ENCODE measurements at regions not wholly inside any gene's neighbourhood (a gene's known extent, or its start where the extent isn't known, plus 50 kb on each side); places are given as distances from the start of the nearest gene placed in this dataset.

- Histone ChIP-seq H3K4me1 (ENCODE audit: control insufficient read depth in 3 of 3, insufficient read depth in 2 of 3, low read depth in 1 of 3, low read length in 2 of 3) (no peaks in the 10 kb centered on the region), H3K27ac (ENCODE audit: low read depth in 1 of 3, low read length in 2 of 3) (no peak overlapping the region), H3K27me3 (ENCODE audit: control insufficient read depth in 3 of 3, insufficient read depth in 3 of 3, low read length in 3 of 3) (no peaks in the 10 kb centered on the region), H3K36me3 (ENCODE audit: control insufficient read depth in 3 of 3, insufficient read depth in 2 of 3, low read depth in 1 of 3, low read length in 3 of 3) (no peaks in the 10 kb centered on the region), H3K9me3 (ENCODE audit: control insufficient read depth in 2 of 2, insufficient read depth in 1 of 2, low read depth in 1 of 2, low read length in 1 of 2) (peaks cover 0 to 4% of the 10 kb centered on the region in 2 donors), H3K4me3 (ENCODE audit: low read depth in 1 of 3, low read length in 3 of 3) (no peak overlapping the region)
- 79 to 86% (median 84%) methylated on average over 5 of the region's 5 CpGs for WGBS, 3 donors
- DNase-seq, result no peak
- FAIRE-seq, result no peak
Measured at GRCh38 chr14:43872222-43872621, 634.9 kb downstream of the FSCB start.

GRCh38 chr14:43858981-43859380 lies 648.1 kb downstream of the FSCB start:
- no peaks in the 10 kb centered on the region for H3K36me3 ChIP-seq (ENCODE audit: control insufficient read depth in 3 of 3, insufficient read depth in 2 of 3, low read depth in 1 of 3, low read length in 3 of 3)
- no peak for FAIRE-seq
- H3K4me3 ChIP-seq (ENCODE audit: low read depth in 1 of 3, low read length in 3 of 3), result no peak overlapping the region
- no peaks in the 10 kb centered on the region for H3K27me3 ChIP-seq (ENCODE audit: control insufficient read depth in 3 of 3, insufficient read depth in 3 of 3, low read length in 3 of 3)
- no peak overlapping the region for H3K27ac ChIP-seq (ENCODE audit: low read depth in 1 of 3, low read length in 2 of 3)
- H3K4me1 ChIP-seq (ENCODE audit: control insufficient read depth in 3 of 3, insufficient read depth in 2 of 3, low read depth in 1 of 3, low read length in 2 of 3), result no peaks in the 10 kb centered on the region
- DNase-seq, result no peak
- no peaks in the 10 kb centered on the region for H3K9me3 ChIP-seq (ENCODE audit: control insufficient read depth in 2 of 2, insufficient read depth in 1 of 2, low read depth in 1 of 2, low read length in 1 of 2)

DNA sequence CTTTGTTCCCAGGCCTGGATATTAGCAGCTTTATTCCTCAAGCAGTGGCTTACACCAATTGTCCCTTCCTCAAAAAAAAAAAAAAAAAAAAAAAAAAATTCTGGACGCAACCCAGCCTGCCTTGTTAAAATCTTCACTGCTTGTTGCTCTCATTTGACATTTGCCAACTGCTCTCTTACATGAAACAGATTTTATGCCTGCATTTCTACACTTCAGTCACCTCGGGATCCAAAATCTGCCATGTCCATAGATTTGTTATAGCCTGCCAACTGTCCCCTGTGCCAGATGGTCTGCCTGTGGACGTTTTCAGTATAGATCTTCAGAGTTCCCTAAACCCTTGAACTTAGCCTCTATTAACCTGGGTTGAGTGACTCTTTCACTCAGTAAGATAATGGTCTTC lies 651.5 kb downstream of the FSCB start:
- 57 to 64% (median 58%) methylated on average over 3 of the region's 3 CpGs for WGBS, 3 donors
- Histone ChIP-seq H3K27ac (ENCODE audit: low read depth in 1 of 3, low read length in 2 of 3) (no peak overlapping the region), H3K9me3 (ENCODE audit: control insufficient read depth in 2 of 2, insufficient read depth in 1 of 2, low read depth in 1 of 2, low read length in 1 of 2) (no peaks in the 10 kb centered on the region), H3K36me3 (ENCODE audit: control insufficient read depth in 3 of 3, insufficient read depth in 2 of 3, low read depth in 1 of 3, low read length in 3 of 3) (no peaks in the 10 kb centered on the region), H3K4me3 (ENCODE audit: low read depth in 1 of 3, low read length in 3 of 3) (no peak overlapping the region), H3K4me1 (ENCODE audit: control insufficient read depth in 3 of 3, insufficient read depth in 2 of 3, low read depth in 1 of 3, low read length in 2 of 3) (no peaks in the 10 kb centered on the region), H3K27me3 (ENCODE audit: control insufficient read depth in 3 of 3, insufficient read depth in 3 of 3, low read length in 3 of 3) (no peaks in the 10 kb centered on the region)
- DNase-seq (no peak), FAIRE-seq (no peak)

GRCh38 chr14:43853541-43853940 lies 653.5 kb downstream of the FSCB start:
- no peak overlapping the region for H3K4me3 ChIP-seq (ENCODE audit: low read depth in 1 of 3, low read length in 3 of 3)
- FAIRE-seq (no peak), DNase-seq (no peak)
- no peaks in the 10 kb centered on the region for H3K4me1 ChIP-seq (ENCODE audit: control insufficient read depth in 3 of 3, insufficient read depth in 2 of 3, low read depth in 1 of 3, low read length in 2 of 3)
- H3K27me3 ChIP-seq (ENCODE audit: control insufficient read depth in 3 of 3, insufficient read depth in 3 of 3, low read length in 3 of 3), result no peaks in the 10 kb centered on the region
- 63 to 75% (median 68%) methylated on average over 1 of the region's 1 CpG for WGBS, 3 donors
- H3K36me3 ChIP-seq (ENCODE audit: control insufficient read depth in 3 of 3, insufficient read depth in 2 of 3, low read depth in 1 of 3, low read length in 3 of 3), result no peaks in the 10 kb centered on the region
- no peaks in the 10 kb centered on the region for H3K9me3 ChIP-seq (ENCODE audit: control insufficient read depth in 2 of 2, insufficient read depth in 1 of 2, low read depth in 1 of 2, low read length in 1 of 2)
- H3K27ac ChIP-seq (ENCODE audit: low read depth in 1 of 3, low read length in 2 of 3), result no peak overlapping the region

- WGBS, 3 donors, result 79 to 87% (median 83%) methylated on average over 2 of the region's 2 CpGs
- no peaks in the 10 kb centered on the region for H3K4me1 ChIP-seq (ENCODE audit: control insufficient read depth in 3 of 3, insufficient read depth in 2 of 3, low read depth in 1 of 3, low read length in 2 of 3)
- no peak overlapping the region for H3K27ac ChIP-seq (ENCODE audit: low read depth in 1 of 3, low read length in 2 of 3)
- H3K4me3 ChIP-seq (ENCODE audit: low read depth in 1 of 3, low read length in 3 of 3), result no peak overlapping the region
- peaks cover 0 to 14% of the 10 kb centered on the region in 2 donors for H3K9me3 ChIP-seq (ENCODE audit: control insufficient read depth in 2 of 2, insufficient read depth in 1 of 2, low read depth in 1 of 2, low read length in 1 of 2)
- no peaks in the 10 kb centered on the region for H3K36me3 ChIP-seq (ENCODE audit: control insufficient read depth in 3 of 3, insufficient read depth in 2 of 3, low read depth in 1 of 3, low read length in 3 of 3)
- H3K27me3 ChIP-seq (ENCODE audit: control insufficient read depth in 3 of 3, insufficient read depth in 3 of 3, low read length in 3 of 3), result no peaks in the 10 kb centered on the region
- no peak for DNase-seq
- no peak for FAIRE-seq
Measured at GRCh38 chr14:43803076-43803689, 703.9 kb downstream of the FSCB start.

GRCh38 chr14:43795600-43796228 lies 711.4 kb downstream of the FSCB start:
- Histone ChIP-seq H3K27ac (ENCODE audit: low read depth in 1 of 3, low read length in 2 of 3) (no peak overlapping the region), H3K9me3 (ENCODE audit: control insufficient read depth in 2 of 2, insufficient read depth in 1 of 2, low read depth in 1 of 2, low read length in 1 of 2) (no peaks in the 10 kb centered on the region), H3K36me3 (ENCODE audit: control insufficient read depth in 3 of 3, insufficient read depth in 2 of 3, low read depth in 1 of 3, low read length in 3 of 3) (no peaks in the 10 kb centered on the region), H3K27me3 (ENCODE audit: control insufficient read depth in 3 of 3, insufficient read depth in 3 of 3, low read length in 3 of 3) (no peaks in the 10 kb centered on the region), H3K4me3 (ENCODE audit: low read depth in 1 of 3, low read length in 3 of 3) (no peak overlapping the region), H3K4me1 (ENCODE audit: control insufficient read depth in 3 of 3, insufficient read depth in 2 of 3, low read depth in 1 of 3, low read length in 2 of 3) (no peaks in the 10 kb centered on the region)
- FAIRE-seq, result no peak
- DNase-seq, result no peak

GRCh38 chr14:43793579-43793978 lies 713.5 kb downstream of the FSCB start:
- no peaks in the 10 kb centered on the region for H3K27me3 ChIP-seq (ENCODE audit: control insufficient read depth in 3 of 3, insufficient read depth in 3 of 3, low read length in 3 of 3)
- H3K36me3 ChIP-seq (ENCODE audit: control insufficient read depth in 3 of 3, insufficient read depth in 2 of 3, low read depth in 1 of 3, low read length in 3 of 3), result no peaks in the 10 kb centered on the region
- H3K4me1 ChIP-seq (ENCODE audit: control insufficient read depth in 3 of 3, insufficient read depth in 2 of 3, low read depth in 1 of 3, low read length in 2 of 3), result no peaks in the 10 kb centered on the region
- DNase-seq (no peak), FAIRE-seq (no peak)
- 46 to 52% (median 48%) methylated on average over 2 of the region's 2 CpGs for WGBS, 3 donors
- H3K9me3 ChIP-seq (ENCODE audit: control insufficient read depth in 2 of 2, insufficient read depth in 1 of 2, low read depth in 1 of 2, low read length in 1 of 2), result no peaks in the 10 kb centered on the region
- no peak overlapping the region for H3K27ac ChIP-seq (ENCODE audit: low read depth in 1 of 3, low read length in 2 of 3)
- H3K4me3 ChIP-seq (ENCODE audit: low read depth in 1 of 3, low read length in 3 of 3), result no peak overlapping the region

DNA sequence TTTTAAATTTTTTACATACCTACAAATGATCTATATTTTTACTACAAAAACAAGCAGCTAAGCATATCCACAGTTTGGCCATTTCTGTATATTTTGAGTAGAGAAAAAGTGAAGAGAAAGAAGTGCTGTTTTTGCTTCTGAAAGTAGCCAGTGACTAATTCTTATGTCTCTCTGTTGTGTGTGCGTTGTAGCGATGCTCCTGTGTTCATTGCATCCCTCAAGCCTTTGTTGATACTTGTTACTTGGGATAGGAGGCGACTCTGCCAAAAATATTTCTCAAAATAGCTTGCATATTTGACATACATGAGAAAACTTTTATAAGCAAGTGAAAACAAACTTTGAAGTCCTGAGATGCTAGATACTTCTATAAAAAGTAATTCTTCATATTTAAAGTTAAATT lies 714.1 kb downstream of the FSCB start:
- Histone ChIP-seq H3K36me3 (ENCODE audit: control insufficient read depth in 3 of 3, insufficient read depth in 2 of 3, low read depth in 1 of 3, low read length in 3 of 3) (no peaks in the 10 kb centered on the region), H3K4me1 (ENCODE audit: control insufficient read depth in 3 of 3, insufficient read depth in 2 of 3, low read depth in 1 of 3, low read length in 2 of 3) (no peaks in the 10 kb centered on the region), H3K9me3 (ENCODE audit: control insufficient read depth in 2 of 2, insufficient read depth in 1 of 2, low read depth in 1 of 2, low read length in 1 of 2) (no peaks in the 10 kb centered on the region), H3K4me3 (ENCODE audit: low read depth in 1 of 3, low read length in 3 of 3) (no peak overlapping the region), H3K27ac (ENCODE audit: low read depth in 1 of 3, low read length in 2 of 3) (no peak overlapping the region), H3K27me3 (ENCODE audit: control insufficient read depth in 3 of 3, insufficient read depth in 3 of 3, low read length in 3 of 3) (no peaks in the 10 kb centered on the region)
- FAIRE-seq, result no peak
- 66 to 82% (median 71%) methylated on average over 3 of the region's 3 CpGs for WGBS, 3 donors
- no peak for DNase-seq

- DNase-seq (no peak), FAIRE-seq (no peak)
- Histone ChIP-seq H3K36me3 (ENCODE audit: control insufficient read depth in 3 of 3, insufficient read depth in 2 of 3, low read depth in 1 of 3, low read length in 3 of 3) (no peaks in the 10 kb centered on the region), H3K9me3 (ENCODE audit: control insufficient read depth in 2 of 2, insufficient read depth in 1 of 2, low read depth in 1 of 2, low read length in 1 of 2) (no peaks in the 10 kb centered on the region), H3K4me3 (ENCODE audit: low read depth in 1 of 3, low read length in 3 of 3) (no peak overlapping the region), H3K27ac (ENCODE audit: low read depth in 1 of 3, low read length in 2 of 3) (no peak overlapping the region), H3K27me3 (ENCODE audit: control insufficient read depth in 3 of 3, insufficient read depth in 3 of 3, low read length in 3 of 3) (no peaks in the 10 kb centered on the region), H3K4me1 (ENCODE audit: control insufficient read depth in 3 of 3, insufficient read depth in 2 of 3, low read depth in 1 of 3, low read length in 2 of 3) (no peaks in the 10 kb centered on the region)
- WGBS, 3 donors, result 70 to 81% (median 78%) methylated on average over 4 of the region's 4 CpGs
Measured at GRCh38 chr14:43790681-43791080, 716.4 kb downstream of the FSCB start.

All from small intestine (tissue), 7 donors.